ENCODE measurements at regions not wholly inside any gene's neighbourhood (a gene's known extent, or its start where the extent isn't known, plus 50 kb on each side); places are given as distances from the start of the nearest gene placed in this dataset.
"Not testable (repeated sequence)": the region's sequence is repeated elsewhere in the genome, so short reads cannot be mapped to it uniquely, and the experiment has no call there.

GRCh38 chr21:5103880-5104561, 5417.4 kb upstream of the TPTE start:
- DNase-seq (ENCODE audit: low spot score), result not testable (repeated sequence)

DNA sequence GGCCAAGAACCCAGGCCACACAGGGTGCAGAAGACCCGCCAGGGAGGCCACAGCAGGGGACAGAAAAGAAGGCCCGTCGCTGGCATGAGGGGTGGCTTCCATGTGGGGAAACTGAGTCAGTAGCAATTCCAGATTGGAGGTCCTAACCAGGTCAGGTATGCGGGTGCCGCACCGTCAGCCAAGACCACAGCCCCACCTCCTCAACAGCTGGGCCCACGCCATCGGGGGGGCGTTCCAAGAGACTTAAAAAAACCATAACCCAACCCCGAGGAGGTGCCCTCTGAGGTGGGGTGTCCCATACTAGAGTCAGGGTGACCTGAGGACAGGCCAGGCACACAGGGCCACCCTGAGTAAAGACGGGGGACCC, 5416.8 kb upstream of the TPTE start:
- not testable (repeated sequence) for DNase-seq (ENCODE audit: low spot score)

DNA sequence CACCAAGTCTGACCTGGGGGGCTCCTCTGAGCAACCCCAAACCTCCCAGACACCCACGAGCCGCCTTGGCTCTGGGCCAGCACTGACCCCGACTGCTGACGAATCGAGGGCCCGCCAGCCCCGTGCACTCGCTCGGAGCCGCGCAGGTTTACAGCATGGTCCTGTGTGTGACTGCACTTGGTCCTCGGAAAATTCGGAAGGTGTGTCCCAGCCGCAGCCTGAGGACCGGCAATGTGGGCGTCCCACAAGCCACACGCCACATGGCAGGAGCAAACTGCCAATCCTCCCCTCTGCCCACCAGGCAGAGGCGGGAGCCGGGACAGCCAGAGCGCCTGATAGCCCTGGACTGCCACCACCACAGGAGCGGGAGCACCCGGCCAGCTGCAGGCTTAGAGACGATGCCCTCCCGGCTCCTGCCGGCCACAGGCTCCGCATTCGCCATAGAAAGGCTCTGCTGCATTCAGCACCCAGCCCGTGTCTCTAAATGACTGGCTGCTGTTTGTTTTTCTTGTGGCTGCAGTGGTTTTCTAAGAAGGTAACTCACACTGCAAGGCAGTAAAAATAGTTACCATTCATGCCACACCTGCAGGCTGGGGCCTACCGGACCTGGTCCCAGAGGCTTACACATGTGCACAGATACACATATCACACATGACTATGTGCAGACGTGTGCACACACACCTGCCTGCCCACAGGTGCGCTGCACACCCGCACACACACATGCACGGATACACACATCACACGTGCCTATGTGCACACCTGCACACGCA, 5415.3 kb upstream of the TPTE start:
- not testable (repeated sequence) for DNase-seq (ENCODE audit: low spot score)

DNA sequence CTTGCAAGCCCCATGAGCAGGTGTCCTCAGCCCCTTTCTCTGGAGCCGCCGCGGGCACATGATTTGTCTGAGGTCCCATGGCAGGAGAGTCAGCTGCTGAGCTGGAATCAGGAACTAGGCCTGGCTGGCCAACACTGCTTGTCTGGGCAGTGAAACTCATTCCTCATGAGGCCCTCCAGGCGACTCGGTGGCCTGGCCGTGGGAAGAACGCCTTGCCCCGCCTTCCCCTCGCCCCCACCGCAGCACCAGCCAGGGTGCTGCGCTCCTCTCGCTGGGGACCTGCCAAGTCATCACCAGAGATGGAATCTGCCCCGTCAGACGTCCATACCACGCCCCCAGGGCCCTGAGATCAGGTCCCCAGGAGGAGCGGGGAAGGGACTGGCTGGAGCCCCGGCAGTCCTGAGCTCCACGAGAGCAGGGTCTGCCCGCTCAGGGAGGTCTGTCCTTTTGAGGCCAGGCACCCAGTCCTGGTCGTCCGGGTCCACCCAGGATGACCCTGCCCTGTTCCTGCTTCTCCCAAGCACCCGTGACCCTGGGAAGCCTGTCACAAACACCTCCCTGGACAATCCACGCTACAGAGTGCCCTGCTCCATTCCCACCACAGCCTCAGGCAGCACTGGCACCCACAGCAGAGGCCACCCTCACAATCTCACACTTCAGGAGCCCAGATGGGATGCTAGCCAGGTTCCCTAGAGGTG, 5414.5 kb upstream of the TPTE start:
- not testable (repeated sequence) for DNase-seq (ENCODE audit: low spot score)

DNA sequence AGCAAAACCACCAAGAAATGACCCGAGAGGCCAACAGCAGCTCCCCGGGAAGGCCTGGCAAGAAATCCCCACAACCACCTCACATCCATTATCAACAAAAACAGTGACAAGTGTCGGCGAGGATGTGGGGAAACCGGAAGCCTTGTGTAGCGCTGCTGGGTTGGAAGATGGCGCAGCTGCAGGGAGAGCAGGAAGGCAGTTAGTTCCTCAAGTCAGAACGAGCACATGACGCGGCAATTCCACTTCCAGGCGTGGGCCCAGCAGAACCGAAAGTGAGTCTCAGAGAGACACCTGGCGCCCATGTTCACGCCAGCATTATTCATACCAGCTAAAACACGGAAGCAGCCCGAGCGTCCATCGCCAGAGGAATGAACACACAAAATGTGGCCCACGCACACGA, 5413.7 kb upstream of the TPTE start:
- DNase-seq (ENCODE audit: low spot score), result not testable (repeated sequence)

DNA sequence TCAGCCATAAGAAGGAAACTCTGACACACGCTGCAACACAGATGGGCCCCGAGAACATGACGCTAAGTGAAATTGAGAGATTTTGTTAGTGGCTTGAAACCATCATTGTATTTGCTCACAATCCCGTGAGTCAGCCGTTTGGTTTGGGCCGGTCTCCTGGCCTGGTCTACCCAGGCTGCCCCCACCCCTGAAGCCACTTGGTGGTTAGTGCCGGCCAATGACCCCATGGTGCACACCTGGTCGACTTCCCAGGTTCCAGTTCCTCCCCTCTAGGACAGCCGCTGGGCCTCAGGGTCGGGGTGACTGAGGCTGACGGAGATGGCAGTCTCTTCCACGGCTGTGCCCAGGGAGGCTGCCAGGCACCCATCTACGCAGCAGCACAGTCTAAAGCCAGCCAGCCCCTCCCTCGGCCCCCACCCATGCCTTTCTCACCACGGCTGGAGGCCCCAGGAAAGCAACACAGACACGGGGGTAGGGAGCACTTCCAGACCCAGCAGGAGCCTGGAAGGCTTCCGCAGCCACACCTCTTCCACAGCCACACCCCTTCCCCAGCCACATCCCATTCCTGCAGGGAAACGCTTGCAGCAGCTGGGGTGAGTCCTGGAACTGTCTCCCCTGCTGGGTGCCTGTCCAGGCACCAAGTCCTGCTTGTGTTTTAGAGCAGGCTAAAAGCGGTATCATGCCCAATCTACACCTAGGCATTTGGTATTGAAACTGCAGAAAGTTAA, 5413.2 kb upstream of the TPTE start:
- DNase-seq (ENCODE audit: low spot score), result not testable (repeated sequence)

- DNase-seq (ENCODE audit: low spot score), result not testable (repeated sequence)
Measured at GRCh38 chr21:5111197-5111596, 5410.2 kb upstream of the TPTE start.

DNA sequence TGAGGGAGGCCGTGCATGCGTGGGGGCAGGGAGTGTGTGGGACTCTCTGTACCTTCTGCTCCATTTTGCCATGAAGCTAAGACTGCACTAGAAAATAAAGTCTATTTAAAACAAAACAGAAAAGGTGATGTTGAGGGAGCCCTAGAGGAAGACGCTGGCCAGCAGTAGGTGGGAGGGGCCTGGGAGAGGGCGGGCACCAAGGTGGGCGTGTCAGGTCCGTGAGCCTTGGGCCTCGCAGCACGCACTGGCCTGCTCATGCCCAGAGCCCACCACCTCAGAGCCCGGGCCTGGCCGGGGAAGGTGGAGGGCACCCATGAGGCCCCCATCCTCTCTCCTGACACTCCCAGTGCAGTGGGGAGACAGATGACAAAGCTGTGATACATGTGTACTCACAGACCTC, 5408.3 kb upstream of the TPTE start:
- DNase-seq (ENCODE audit: low spot score), result not testable (repeated sequence)

DNA sequence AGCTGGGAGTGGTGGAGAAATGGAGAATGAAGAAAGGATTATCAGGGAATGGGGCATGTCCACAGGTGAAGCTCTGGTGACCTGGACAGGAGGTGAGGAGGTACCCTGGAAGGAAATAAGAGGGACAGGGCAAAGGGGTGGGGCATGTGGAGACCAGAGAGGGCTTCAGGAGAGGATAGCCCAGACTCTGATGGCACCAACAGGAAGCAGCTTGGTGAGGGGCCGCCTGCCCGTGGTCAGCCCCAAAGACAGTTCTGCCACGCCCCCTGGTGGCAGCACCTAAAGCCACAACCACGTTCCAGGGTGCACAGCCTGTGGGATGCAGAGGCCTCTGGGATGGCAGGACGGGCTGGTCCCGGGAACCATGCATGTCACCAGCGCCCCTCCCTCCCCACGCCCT, 5406.9 kb upstream of the TPTE start:
- DNase-seq (ENCODE audit: low spot score), result not testable (repeated sequence)

- not testable (repeated sequence) for DNase-seq (ENCODE audit: low spot score)
Measured at GRCh38 chr21:5114893-5115645, 5406.3 kb upstream of the TPTE start.

GRCh38 chr21:5115646-5116343, 5405.6 kb upstream of the TPTE start:
- not testable (repeated sequence) for DNase-seq (ENCODE audit: low spot score)

- DNase-seq (ENCODE audit: low spot score), result not testable (repeated sequence)
Measured at GRCh38 chr21:5116344-5117123, 5404.8 kb upstream of the TPTE start.

DNA sequence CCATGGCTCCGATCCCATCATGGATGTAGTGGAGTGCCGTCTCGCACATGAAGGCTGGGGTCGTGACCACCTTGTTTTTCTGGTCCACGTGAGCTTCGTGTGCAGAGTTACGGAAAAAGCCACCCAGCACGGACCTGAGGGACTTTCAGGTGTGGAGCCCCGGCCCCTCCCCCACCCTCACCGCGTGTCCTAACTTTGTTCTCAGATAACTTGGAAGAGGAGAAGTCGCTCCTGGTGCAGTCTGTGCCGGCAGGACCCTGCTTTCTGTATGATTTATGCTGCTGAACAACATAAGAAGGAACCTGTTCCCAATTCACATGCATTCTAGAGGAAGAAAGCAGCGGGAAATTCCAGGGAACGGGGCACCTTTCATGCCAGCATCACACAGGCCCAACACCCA, 5404.2 kb upstream of the TPTE start:
- not testable (repeated sequence) for DNase-seq (ENCODE audit: low spot score)

GRCh38 chr21:5117666-5118295, 5403.6 kb upstream of the TPTE start:
- not testable (repeated sequence) for DNase-seq (ENCODE audit: low spot score)

DNA sequence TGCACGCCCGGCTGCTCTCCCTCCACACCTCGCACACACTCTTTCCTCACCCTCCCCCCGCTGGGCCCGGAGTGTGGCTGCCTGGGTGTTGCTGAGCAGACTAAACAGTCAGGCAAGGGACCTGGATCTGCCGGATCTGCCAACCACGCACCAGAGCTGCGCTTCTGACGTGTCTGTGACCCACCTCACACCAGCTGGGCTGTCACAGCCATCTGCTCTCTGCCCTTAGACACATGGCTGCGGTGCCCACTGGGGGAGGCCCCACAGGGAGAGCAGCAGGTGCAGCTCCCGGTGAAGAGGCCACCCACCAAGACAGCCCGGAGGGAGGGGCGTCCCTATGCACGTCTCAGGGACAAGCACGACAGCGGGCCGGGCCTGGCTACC, 5403.1 kb upstream of the TPTE start:
- not testable (repeated sequence) for DNase-seq (ENCODE audit: low spot score)

GRCh38 chr21:5119179-5119578, 5402.2 kb upstream of the TPTE start:
- DNase-seq (ENCODE audit: low spot score), result not testable (repeated sequence)

DNA sequence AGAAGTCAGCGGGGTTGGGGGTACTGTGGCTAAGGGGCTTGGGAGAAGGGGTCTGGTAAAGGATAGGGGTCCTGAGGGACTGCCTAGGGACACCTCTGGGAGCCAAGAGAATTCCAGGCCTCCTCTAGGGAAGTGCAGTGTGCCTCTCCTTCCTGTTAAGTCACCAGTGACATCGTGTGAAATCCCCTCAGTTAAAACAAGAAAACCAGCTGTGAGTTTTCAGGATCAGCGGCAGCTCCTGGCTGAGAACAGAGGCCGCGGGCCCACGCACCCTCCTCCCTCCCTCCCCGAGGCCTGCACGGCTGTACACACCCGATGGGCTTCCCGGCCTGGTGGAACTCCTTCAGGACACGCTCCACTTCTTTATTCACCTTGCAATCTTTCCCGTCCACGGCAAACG, 5400.0 kb upstream of the TPTE start:
- not testable (repeated sequence) for DNase-seq (ENCODE audit: low spot score)

GRCh38 chr21:5121849-5122248, 5399.5 kb upstream of the TPTE start:
- not testable (repeated sequence) for DNase-seq (ENCODE audit: low spot score)

- DNase-seq (ENCODE audit: low spot score), result not testable (repeated sequence)
Measured at GRCh38 chr21:5123655-5124054, 5397.7 kb upstream of the TPTE start.
